IMR-90 (cell line): ENCODE measurements at regions not wholly inside any gene's neighbourhood (a gene's known extent, or its start where the extent isn't known, plus 50 kb on each side); places are given as distances from the start of the nearest gene placed in this dataset.

ENCODE experiments used
- ATAC-seq: fragments of 200-7000 bp; cut with Tn5 transposase; 2 replicates; pipeline ENCODE4 v1.9.1; 2020; ENCODE audit warnings: low read depth, mild to moderate bottlenecking, moderate library complexity
- BruUV-seq: library from RNA; stranded (reverse); fragments of 400-500 nt; replicated peaks from 2 replicates; lab custom pipeline; 2021; lab: Mats Ljungman, UMichigan
- CTCF ChIA-PET: fragments of 300-600 bp; formaldehyde crosslinking; extraction: SDS; loops from one replicate; lab custom pipeline; 2021; ENCODE audit warnings: antibody characterized with exemption; lab: Yijun Ruan, JAX
- POLR2A ChIA-PET: fragments of 300-600 bp; sonication (Branson Sonifier 250); formaldehyde crosslinking; loops from one replicate; lab custom pipeline; 2022; ENCODE audit warnings: antibody characterized with exemption; ENCODE audit not compliant: unreplicated experiment; lab: Charles Lee
- DNase-seq: peaks from one replicate; pipeline ENCODE4 v3.0.0; 2013
- H2AFZ ChIP-seq: replicated peaks from 2 replicates; pipeline ENCODE3; 2013; ENCODE audit warnings: low read length, mild to moderate bottlenecking; ENCODE audit not compliant: poor library complexity
- H2AK5ac ChIP-seq: 2 replicates; pipeline ENCODE4 v1.6.1; 2013; ENCODE audit warnings: low read depth, low read length, inconsistent platforms
- H2AK9ac ChIP-seq: replicated peaks from 2 replicates; pipeline ENCODE3; 2013; ENCODE audit warnings: mild to moderate bottlenecking, low read depth, low read length, moderate library complexity; ENCODE audit not compliant: poor library complexity
- H2BK120ac ChIP-seq: 2 replicates; pipeline ENCODE4 v1.6.1; 2013; ENCODE audit warnings: low read depth, low read length, inconsistent platforms
- H2BK15ac ChIP-seq: 3 replicates; pipeline ENCODE4 v1.6.1; 2013; ENCODE audit warnings: low read depth, low read length, inconsistent platforms
- H2BK20ac ChIP-seq: 2 replicates; pipeline ENCODE4 v1.6.1; 2013; ENCODE audit warnings: low read depth, mild to moderate bottlenecking, inconsistent platforms, low read length, moderate library complexity
- H2BK5ac ChIP-seq: 2 replicates; pipeline ENCODE4 v1.6.1; 2013; ENCODE audit warnings: mild to moderate bottlenecking, low read depth, low read length, inconsistent platforms; ENCODE audit not compliant: poor library complexity, severe bottlenecking
- H3K14ac ChIP-seq: replicated peaks from 2 replicates; pipeline ENCODE4 v1.6.1; 2013; ENCODE audit warnings: low read depth, low read length, inconsistent platforms
- H3K18ac ChIP-seq: 2 replicates; pipeline ENCODE4 v1.6.1; 2013; ENCODE audit warnings: low read depth, low read length, control low read depth
- H3K23ac ChIP-seq: 2 replicates; pipeline ENCODE4 v1.6.1; 2013; ENCODE audit warnings: low read depth, low read length, inconsistent platforms
- H3K27ac ChIP-seq: 2 replicates; pipeline ENCODE4 v1.5.1; 2013; ENCODE audit warnings: mild to moderate bottlenecking, control low read depth, low read length; ENCODE audit not compliant: insufficient read depth
- H3K27me3 ChIP-seq: 2 replicates; pipeline ENCODE4 v1.6.1; 2013; ENCODE audit warnings: low read length; ENCODE audit not compliant: control insufficient read depth, insufficient read depth
- H3K36me3 ChIP-seq: 2 replicates; pipeline ENCODE4 v1.6.1; 2013; ENCODE audit warnings: low read length, mixed read lengths; ENCODE audit not compliant: control insufficient read depth, insufficient read depth
- H3K4ac ChIP-seq: 2 replicates; pipeline ENCODE4 v1.6.1; 2013; ENCODE audit warnings: low read depth, low read length, inconsistent platforms
- H3K4me1 ChIP-seq: 2 replicates; pipeline ENCODE4 v1.6.1; 2013; ENCODE audit warnings: low read length, mixed read lengths; ENCODE audit not compliant: control insufficient read depth, insufficient read depth
- H3K4me2 ChIP-seq: 2 replicates; pipeline ENCODE4 v1.6.1; 2013; ENCODE audit warnings: low read depth, mild to moderate bottlenecking, control low read depth, low read length, moderate library complexity
- H3K4me3 ChIP-seq: 2 replicates; pipeline ENCODE4 v1.5.1; 2013; ENCODE audit warnings: low read depth, mild to moderate bottlenecking, control low read depth, low read length, moderate library complexity; ENCODE audit not compliant: insufficient read depth
- H3K56ac ChIP-seq: 2 replicates; pipeline ENCODE4 v1.6.1; 2013; ENCODE audit warnings: low read length, inconsistent platforms; ENCODE audit not compliant: insufficient read depth; ENCODE audit errors: extremely low read depth
- H3K79me1 ChIP-seq, 2 experiments: 2 replicates each; pipeline ENCODE4 v1.6.1; 2013; ENCODE audit warnings: low read length in 2 of 2, inconsistent platforms in 1 of 2, low read depth in 1 of 2
- H3K9ac ChIP-seq: 2 replicates; pipeline ENCODE4 v1.6.1; 2013; ENCODE audit warnings: low read depth, low read length, control low read depth
- H3K9me1 ChIP-seq: 2 replicates; pipeline ENCODE4 v1.6.1; 2013; ENCODE audit warnings: low read length, inconsistent platforms; ENCODE audit not compliant: insufficient read depth
- H3K9me3 ChIP-seq: 2 replicates; pipeline ENCODE4 v1.6.1; 2013; ENCODE audit warnings: low read length; ENCODE audit not compliant: control insufficient read depth, insufficient read depth
- H4K20me1 ChIP-seq: 2 replicates; pipeline ENCODE4 v1.6.1; 2013; ENCODE audit warnings: low read length, inconsistent platforms; ENCODE audit not compliant: insufficient read depth
- H4K5ac ChIP-seq: 2 replicates; pipeline ENCODE4 v1.6.1; 2013; ENCODE audit warnings: mild to moderate bottlenecking, low read depth, low read length, control low read depth
- H4K8ac ChIP-seq, 2 experiments: 2 replicates each; pipeline ENCODE4 v1.6.1; 2013; ENCODE audit warnings: low read depth in 2 of 2, low read length in 2 of 2, control low read depth in 1 of 2, inconsistent platforms in 1 of 2
- H4K91ac ChIP-seq: 2 replicates; pipeline ENCODE4 v1.6.1; 2013; ENCODE audit warnings: low read depth, low read length, inconsistent platforms; ENCODE audit not compliant: insufficient read depth
- BHLHE40 ChIP-seq: fragments of 150-350 bp; IDR thresholded peaks from 2 replicates; pipeline ENCODE4 v1.6.1; 2016; ENCODE audit warnings: mild to moderate bottlenecking, low read depth, low read length
- CEBPB ChIP-seq: IDR thresholded peaks from 2 replicates; pipeline ENCODE4 v1.6.1; 2012; ENCODE audit warnings: low read depth, low read length, improper control_type of control experiment
- CHD1 ChIP-seq: IDR thresholded peaks from 2 replicates; pipeline ENCODE4 v1.6.1; 2012; ENCODE audit warnings: low read depth, low read length, improper control_type of control experiment
- FOS ChIP-seq: fragments of 150-350 bp; IDR thresholded peaks from 2 replicates; pipeline ENCODE4 v1.6.1; 2016; ENCODE audit warnings: low read depth, low read length
- MAFK ChIP-seq: IDR thresholded peaks from 2 replicates; pipeline ENCODE4 v1.6.1; 2012; ENCODE audit warnings: low read depth, low read length, improper control_type of control experiment
- MAZ ChIP-seq: IDR thresholded peaks from 2 replicates; pipeline ENCODE4 v1.6.1; 2012; ENCODE audit warnings: low read depth, mild to moderate bottlenecking, low read length, improper control_type of control experiment, moderate library complexity, borderline replicate concordance
- MXI1 ChIP-seq: IDR thresholded peaks from 2 replicates; pipeline ENCODE4 v1.6.1; 2012; ENCODE audit warnings: low read depth, mild to moderate bottlenecking, low read length, moderate library complexity, borderline replicate concordance
- NFE2L2 ChIP-seq: fragments of 150-350 bp; IDR thresholded peaks from 2 replicates; pipeline ENCODE4 v1.6.1; 2016; ENCODE audit warnings: low read depth, mild to moderate bottlenecking, low read length
- POLR2A ChIP-seq: IDR thresholded peaks from 2 replicates; pipeline ENCODE4 v1.6.1; 2012; ENCODE audit warnings: mild to moderate bottlenecking, low read depth, low read length
- RAD21 ChIP-seq: IDR thresholded peaks from 2 replicates; pipeline ENCODE4 v1.6.1; 2012; ENCODE audit warnings: low read length, improper control_type of control experiment
- RCOR1 ChIP-seq: IDR thresholded peaks from 2 replicates; pipeline ENCODE4 v1.6.1; 2012; ENCODE audit warnings: mild to moderate bottlenecking, low read length, improper control_type of control experiment; ENCODE audit not compliant: insufficient replicate concordance
- RFX5 ChIP-seq: IDR thresholded peaks from 2 replicates; pipeline ENCODE4 v1.8.0; 2012; ENCODE audit warnings: low read depth, mild to moderate bottlenecking, low read length, moderate library complexity
- SMC3 ChIP-seq: fragments of 150-350 bp; IDR thresholded peaks from 2 replicates; pipeline ENCODE4 v1.6.1; 2016; ENCODE audit warnings: low read depth, mild to moderate bottlenecking, antibody characterized with exemption, low read length, moderate library complexity
- WGBS, 2 experiments: methylation state at CpG; one replicate each; pipeline versions ENCODE4 v1.1.5 to v1.1.7; 2013; ENCODE audit warnings: missing lambda C conversion rate in 2 of 2; ENCODE audit not compliant: insufficient read length in 1 of 2; ENCODE audit errors: extremely low coverage in 2 of 2; 5-methylcytosine and 5-hydroxymethylcytosine counted together
- dilution Hi-C: fragments of 300-500 bp; cut with HindIII; formaldehyde crosslinking; loops from one replicate; pipeline ENCODE4 v1.14.3; 2018; ENCODE audit warnings: low sequenced_read_pairs; ENCODE audit not compliant: unreplicated experiment
- in situ Hi-C: fragments of 300-500 bp; cut with MboI; formaldehyde crosslinking; loops from 3 replicates; pipeline ENCODE4 v1.14.3; 2019; ENCODE audit warnings: low sequenced_read_pairs, inconsistent platforms, mixed read lengths
- intact Hi-C: fragments of 100-400 bp; cut with micrococcal nuclease; formaldehyde crosslinking; loops from 2 replicates; pipeline ENCODE4 v1.10.0; 2022
- TF ChIP-seq, protein P1 (sequence below): conservative IDR thresholded peaks from 2 replicates; pipeline ENCODE4 v1.5.1; 2012; ENCODE audit warnings: mild to moderate bottlenecking, low read depth, low read length, improper control_type of control experiment
- TF ChIP-seq, protein P2 (sequence below): fragments of 150-350 bp; IDR thresholded peaks from 2 replicates; pipeline ENCODE4 v1.6.1; 2016; ENCODE audit warnings: low read depth, mild to moderate bottlenecking, low read length, moderate library complexity, borderline replicate concordance
- TF ChIP-seq, protein P3 (sequence below): fragments of 150-350 bp; IDR thresholded peaks from 2 replicates; pipeline ENCODE4 v1.6.1; 2017; ENCODE audit warnings: mild to moderate bottlenecking, antibody characterized with exemption, low read length, low read depth

DNA sequence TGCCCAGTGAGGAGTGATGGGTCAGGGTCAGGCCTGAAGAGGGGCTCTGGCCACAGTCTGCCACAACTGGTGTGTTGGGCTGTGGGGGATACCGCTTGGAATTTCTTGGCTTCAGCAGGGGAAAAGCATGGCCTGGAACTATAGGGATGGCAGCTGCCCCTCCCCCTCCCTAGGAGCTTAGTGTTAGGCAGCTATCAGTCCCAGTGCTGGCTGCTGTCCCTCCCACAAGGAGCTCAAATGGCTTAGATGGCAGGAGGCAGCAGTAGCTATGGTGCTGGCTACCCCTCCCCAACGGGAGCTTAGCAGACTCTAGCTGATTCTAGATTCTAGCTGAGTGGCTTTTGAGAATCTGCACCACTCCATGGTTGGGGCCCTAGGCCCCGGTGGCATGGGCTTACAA, 414.5 kb upstream of the HSF2 start:
- no peak overlapping the region for H3K4me2 ChIP-seq
- H3K4me1 ChIP-seq = no peaks in the 10 kb centered on the region
- ChIA-PET POLR2A (no interaction called here), CTCF (no interaction called here)
- H3K27me3 ChIP-seq = no peaks in the 10 kb centered on the region
- H3K4ac ChIP-seq = no peak overlapping the region
- no peak overlapping the region for H2AK5ac ChIP-seq
- H2AK9ac ChIP-seq = no peak overlapping the region
- H3K14ac ChIP-seq = no peak overlapping the region
- no peak overlapping the region for H2BK5ac ChIP-seq
- H3K56ac ChIP-seq = no peak overlapping the region
- no peak overlapping the region for H3K27ac ChIP-seq
- no peak overlapping the region for H3K23ac ChIP-seq
- no peak overlapping the region for H4K91ac ChIP-seq
- no TSS peak for BruUV-seq
- H3K36me3 ChIP-seq = no peaks in the 10 kb centered on the region
- no peaks in the 10 kb centered on the region for H4K20me1 ChIP-seq
- no peak for ATAC-seq
- no peak overlapping the region for H3K9ac ChIP-seq
- H2BK15ac ChIP-seq = no peak overlapping the region
- no peak for DNase-seq
- no peaks in the 10 kb centered on the region for H3K9me3 ChIP-seq
- H2BK120ac ChIP-seq = no peak overlapping the region
- TF ChIP-seq, protein P1, sequence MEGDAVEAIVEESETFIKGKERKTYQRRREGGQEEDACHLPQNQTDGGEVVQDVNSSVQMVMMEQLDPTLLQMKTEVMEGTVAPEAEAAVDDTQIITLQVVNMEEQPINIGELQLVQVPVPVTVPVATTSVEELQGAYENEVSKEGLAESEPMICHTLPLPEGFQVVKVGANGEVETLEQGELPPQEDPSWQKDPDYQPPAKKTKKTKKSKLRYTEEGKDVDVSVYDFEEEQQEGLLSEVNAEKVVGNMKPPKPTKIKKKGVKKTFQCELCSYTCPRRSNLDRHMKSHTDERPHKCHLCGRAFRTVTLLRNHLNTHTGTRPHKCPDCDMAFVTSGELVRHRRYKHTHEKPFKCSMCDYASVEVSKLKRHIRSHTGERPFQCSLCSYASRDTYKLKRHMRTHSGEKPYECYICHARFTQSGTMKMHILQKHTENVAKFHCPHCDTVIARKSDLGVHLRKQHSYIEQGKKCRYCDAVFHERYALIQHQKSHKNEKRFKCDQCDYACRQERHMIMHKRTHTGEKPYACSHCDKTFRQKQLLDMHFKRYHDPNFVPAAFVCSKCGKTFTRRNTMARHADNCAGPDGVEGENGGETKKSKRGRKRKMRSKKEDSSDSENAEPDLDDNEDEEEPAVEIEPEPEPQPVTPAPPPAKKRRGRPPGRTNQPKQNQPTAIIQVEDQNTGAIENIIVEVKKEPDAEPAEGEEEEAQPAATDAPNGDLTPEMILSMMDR = no peak
- no peak for TF ChIP-seq MXI1
- no peak for TF ChIP-seq NFE2L2
- no peak for TF ChIP-seq RFX5
- no peak for TF ChIP-seq CHD1
- no peak for TF ChIP-seq CEBPB
- TF ChIP-seq FOS = no peak
- no peak for TF ChIP-seq BHLHE40
- TF ChIP-seq MAFK = no peak
- no peak for TF ChIP-seq RCOR1
- TF ChIP-seq RAD21 = no peak
- TF ChIP-seq MAZ = no peak
- TF ChIP-seq SMC3 = no peak
- TF ChIP-seq, protein P2, sequence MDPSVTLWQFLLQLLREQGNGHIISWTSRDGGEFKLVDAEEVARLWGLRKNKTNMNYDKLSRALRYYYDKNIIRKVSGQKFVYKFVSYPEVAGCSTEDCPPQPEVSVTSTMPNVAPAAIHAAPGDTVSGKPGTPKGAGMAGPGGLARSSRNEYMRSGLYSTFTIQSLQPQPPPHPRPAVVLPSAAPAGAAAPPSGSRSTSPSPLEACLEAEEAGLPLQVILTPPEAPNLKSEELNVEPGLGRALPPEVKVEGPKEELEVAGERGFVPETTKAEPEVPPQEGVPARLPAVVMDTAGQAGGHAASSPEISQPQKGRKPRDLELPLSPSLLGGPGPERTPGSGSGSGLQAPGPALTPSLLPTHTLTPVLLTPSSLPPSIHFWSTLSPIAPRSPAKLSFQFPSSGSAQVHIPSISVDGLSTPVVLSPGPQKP = no peak
- TF ChIP-seq, protein P3, sequence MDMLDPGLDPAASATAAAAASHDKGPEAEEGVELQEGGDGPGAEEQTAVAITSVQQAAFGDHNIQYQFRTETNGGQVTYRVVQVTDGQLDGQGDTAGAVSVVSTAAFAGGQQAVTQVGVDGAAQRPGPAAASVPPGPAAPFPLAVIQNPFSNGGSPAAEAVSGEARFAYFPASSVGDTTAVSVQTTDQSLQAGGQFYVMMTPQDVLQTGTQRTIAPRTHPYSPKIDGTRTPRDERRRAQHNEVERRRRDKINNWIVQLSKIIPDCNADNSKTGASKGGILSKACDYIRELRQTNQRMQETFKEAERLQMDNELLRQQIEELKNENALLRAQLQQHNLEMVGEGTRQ = no peak
- no peak for TF ChIP-seq POLR2A
- H2AFZ ChIP-seq = no peak overlapping the region
- no peak overlapping the region for H2BK20ac ChIP-seq
- no peak overlapping the region for H4K5ac ChIP-seq
- H4K8ac ChIP-seq = no peak overlapping the region
- intact Hi-C loops (no loop called here), dilution Hi-C loops (no loop called here), in situ Hi-C loops (no loop called here)
- H3K18ac ChIP-seq = no peak overlapping the region
- no peak overlapping the region for H3K4me3 ChIP-seq
- 100% methylated on average over 1 of the region's 3 CpGs; no CpG with 5 or more reads in 1 of the 2 experiments for WGBS, 2 experiments
- H3K79me1 ChIP-seq = no peaks in the 10 kb centered on the region
- no peaks in the 10 kb centered on the region for H3K9me1 ChIP-seq
